ENCODE measurements at regions not wholly inside any gene's neighbourhood (a gene's known extent, or its start where the extent isn't known, plus 50 kb on each side); places are given as distances from the start of the nearest gene placed in this dataset.
A peak's percentile ranks its signal among the peaks of the same experiment; 100 is the strongest.

DNA sequence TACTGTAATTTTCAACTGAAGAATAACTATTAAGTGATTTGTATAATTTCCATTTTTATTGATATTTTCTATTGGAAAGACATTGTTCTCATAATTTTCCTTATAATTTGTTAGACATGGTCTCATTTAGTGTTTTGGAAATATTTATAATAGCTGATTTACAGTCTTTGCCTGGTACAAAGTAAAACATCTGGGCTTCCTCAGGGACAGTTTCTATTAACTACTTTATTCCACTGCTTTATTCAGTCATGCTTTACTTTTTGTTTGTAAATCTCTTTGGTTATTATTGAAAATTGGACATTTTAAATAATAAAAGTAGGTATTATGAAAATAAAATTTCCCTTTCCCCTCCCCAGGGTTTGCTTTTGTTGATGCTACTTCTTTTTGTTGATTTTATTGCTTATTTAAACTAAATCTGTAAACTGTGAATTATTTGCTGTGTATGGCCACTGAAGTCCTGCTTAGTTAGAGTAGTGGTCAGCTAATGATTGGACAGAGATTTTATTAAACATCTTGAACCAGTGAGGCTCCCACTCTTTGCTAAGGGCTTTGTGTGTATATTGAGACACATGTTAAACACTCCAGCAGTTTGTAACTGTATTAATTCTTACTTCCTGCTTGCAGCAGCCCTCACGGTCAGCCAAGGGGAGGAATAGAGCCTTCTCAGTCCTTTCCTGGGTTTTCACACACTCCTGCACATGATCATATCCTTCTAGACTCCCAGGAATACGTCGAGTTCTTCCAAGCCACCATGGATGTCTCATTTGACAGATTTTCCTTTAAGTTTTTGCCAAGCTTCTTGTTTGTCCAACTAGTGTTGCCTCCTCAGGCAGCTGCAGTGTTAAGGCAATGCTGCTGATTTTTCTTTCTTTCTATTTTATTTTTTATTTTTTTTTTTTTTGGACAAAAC lies 994.6 kb upstream of the PRMT6 start:
- H3K79me1 ChIP-seq (ENCODE audit: low read length), result no peaks in the 10 kb centered on the region
- H3K4me3 ChIP-seq (ENCODE audit: low read depth, low read length), result no peak overlapping the region
- H2BK5ac ChIP-seq (ENCODE audit: low read depth, low read length, poor library complexity), result no peak overlapping the region
- H3K27ac ChIP-seq (ENCODE audit: low read depth, low read length), result no peak overlapping the region
- no peaks in the 10 kb centered on the region for H3K79me2 ChIP-seq (ENCODE audit: control insufficient read depth, insufficient read depth, low read length, poor library complexity)
- H3K4ac ChIP-seq (ENCODE audit: low read depth, low read length), result no peak overlapping the region
- H3K4me1 ChIP-seq (ENCODE audit: control insufficient read depth in 1 of 2, insufficient read depth in 2 of 2, low read length in 2 of 2), result no peaks in the 10 kb centered on the region
- no peak overlapping the region for H3K4me2 ChIP-seq (ENCODE audit: low read length)
- H4K91ac ChIP-seq (ENCODE audit: low read depth, low read length), result no peak overlapping the region
- no peak overlapping the region for H2BK12ac ChIP-seq (ENCODE audit: low read length)
- no peaks in the 10 kb centered on the region for H3K27me3 ChIP-seq (ENCODE audit: insufficient read depth, low read length)
- no peaks in the 10 kb centered on the region for H3K9me3 ChIP-seq (ENCODE audit: insufficient read depth, low read depth, low read length)
- H3K18ac ChIP-seq (ENCODE audit: low read length), result no peak overlapping the region
- no peak overlapping the region for H3K14ac ChIP-seq (ENCODE audit: low read length)
- no peak overlapping the region for H2AFZ ChIP-seq (ENCODE audit: insufficient read depth, low read length, poor library complexity)
- no peaks in the 10 kb centered on the region for H3K36me3 ChIP-seq (ENCODE audit: control insufficient read depth in 1 of 2, insufficient read depth in 2 of 2, low read length in 2 of 2)
- H4K12ac ChIP-seq (ENCODE audit: low read depth, low read length), result no peak overlapping the region
- WGBS (ENCODE audit: extremely low coverage, insufficient coverage, insufficient read length), result no CpG with 5 or more reads among the region's 3 CpGs
- no peak overlapping the region for H2BK120ac ChIP-seq (ENCODE audit: insufficient read depth, low read length, poor library complexity)
- no peak overlapping the region for H2AK5ac ChIP-seq (ENCODE audit: low read length)
- no peak overlapping the region for H4K8ac ChIP-seq (ENCODE audit: low read depth, low read length)
- no peak overlapping the region for H3K23ac ChIP-seq (ENCODE audit: low read length)
- no peak overlapping the region for H3K9ac ChIP-seq (ENCODE audit: low read length)
- DNase-seq, result no peak

DNA sequence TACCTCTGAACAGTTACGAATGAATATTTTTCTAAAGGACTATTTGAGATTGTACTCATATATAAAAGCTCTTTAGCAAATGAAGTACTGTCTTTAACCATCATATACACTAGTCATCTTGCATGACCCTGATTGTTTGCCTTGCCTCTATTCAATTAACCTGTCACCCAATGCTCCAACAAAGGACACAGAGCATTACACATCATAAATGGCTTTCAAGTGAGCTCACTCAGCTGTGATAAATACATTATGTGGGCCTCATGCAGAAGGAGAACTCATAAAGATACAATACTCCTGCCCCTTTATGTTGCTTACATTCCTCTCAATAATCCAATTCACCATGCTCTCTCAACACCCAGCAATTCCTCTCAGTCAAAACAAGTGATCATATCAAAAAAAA lies 993.0 kb upstream of the PRMT6 start:
- WGBS (ENCODE audit: extremely low coverage, insufficient coverage, insufficient read length), result no CpG with 5 or more reads among the region's 1 CpG
- H3K14ac ChIP-seq (ENCODE audit: low read length), result no peak overlapping the region

DNA sequence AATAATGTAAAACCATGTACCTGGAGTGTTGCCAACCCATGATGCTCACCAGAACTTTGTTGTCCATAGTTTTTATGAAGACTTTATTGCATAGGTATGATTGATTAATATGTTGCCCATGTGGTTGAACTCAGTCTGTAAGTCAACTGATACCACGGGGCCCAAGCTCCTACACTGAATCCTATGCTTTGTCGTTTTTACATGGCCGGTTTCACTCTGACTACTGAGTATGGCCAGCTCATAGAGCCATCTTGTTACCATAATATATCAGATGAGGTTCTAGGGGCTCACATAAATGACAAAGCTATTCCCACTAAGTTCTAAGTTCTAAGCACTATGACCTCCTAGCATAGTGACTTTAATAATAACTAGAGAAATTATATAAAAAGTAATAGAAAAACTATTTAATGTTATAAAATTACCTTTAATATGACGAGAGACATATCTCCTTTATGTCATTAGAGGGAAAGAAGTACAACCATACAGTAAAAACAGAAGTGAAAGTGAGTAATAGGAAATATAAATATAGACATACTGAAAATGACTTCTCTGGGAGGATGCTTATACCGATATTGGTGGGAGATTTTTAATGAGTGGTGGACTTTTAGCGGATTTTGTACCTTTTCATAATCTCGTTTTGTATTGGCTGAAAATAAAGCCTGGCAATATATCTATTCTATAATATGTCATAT lies 983.4 kb upstream of the PRMT6 start:
- Histone ChIP-seq H3K14ac (ENCODE audit: low read length) (no peak overlapping the region), H2BK120ac (ENCODE audit: insufficient read depth, low read length, poor library complexity) (no peak overlapping the region), H3K9ac (ENCODE audit: low read length) (no peak overlapping the region), H4K91ac (ENCODE audit: low read depth, low read length) (no peak overlapping the region), H2BK5ac (ENCODE audit: low read depth, low read length, poor library complexity) (no peak overlapping the region), H3K36me3 (ENCODE audit: control insufficient read depth in 1 of 2, insufficient read depth in 2 of 2, low read length in 2 of 2) (no peaks in the 10 kb centered on the region), H3K4me3 (ENCODE audit: low read depth, low read length) (no peak overlapping the region), H3K18ac (ENCODE audit: low read length) (no peak overlapping the region), H3K79me2 (ENCODE audit: control insufficient read depth, insufficient read depth, low read length, poor library complexity) (no peaks in the 10 kb centered on the region), H3K4me1 (ENCODE audit: control insufficient read depth in 1 of 2, insufficient read depth in 2 of 2, low read length in 2 of 2) (no peaks in the 10 kb centered on the region), H4K12ac (ENCODE audit: low read depth, low read length) (no peak overlapping the region), H3K4me2 (ENCODE audit: low read length) (no peak overlapping the region), H2AK5ac (ENCODE audit: low read length) (no peak overlapping the region), H2AFZ (ENCODE audit: insufficient read depth, low read length, poor library complexity) (no peak overlapping the region), H3K9me3 (ENCODE audit: insufficient read depth, low read depth, low read length) (no peaks in the 10 kb centered on the region), H3K27me3 (ENCODE audit: insufficient read depth, low read length) (no peaks in the 10 kb centered on the region), H3K4ac (ENCODE audit: low read depth, low read length) (no peak overlapping the region), H4K8ac (ENCODE audit: low read depth, low read length) (no peak overlapping the region), H3K23ac (ENCODE audit: low read length) (no peak overlapping the region), H3K27ac (ENCODE audit: low read depth, low read length) (no peak overlapping the region), H3K79me1 (ENCODE audit: low read length) (no peaks in the 10 kb centered on the region), H2BK12ac (ENCODE audit: low read length) (no peak overlapping the region)
- DNase-seq, result no peak
- no CpG with 5 or more reads among the region's 7 CpGs for WGBS (ENCODE audit: extremely low coverage, insufficient coverage, insufficient read length)

More for the DNA sequence above, 993.0 kb upstream of the PRMT6 start:
- Histone ChIP-seq H3K4me3 (ENCODE audit: low read depth, low read length) (no peak overlapping the region), H2AK5ac (ENCODE audit: low read length) (no peak overlapping the region), H2BK5ac (ENCODE audit: low read depth, low read length, poor library complexity) (no peak overlapping the region), H2BK12ac (ENCODE audit: low read length) (no peak overlapping the region), H3K9ac (ENCODE audit: low read length) (no peak overlapping the region), H2BK120ac (ENCODE audit: insufficient read depth, low read length, poor library complexity) (no peak overlapping the region), H3K23ac (ENCODE audit: low read length) (no peak overlapping the region), H3K9me3 (ENCODE audit: insufficient read depth, low read depth, low read length) (no peaks in the 10 kb centered on the region), H3K4me1 (ENCODE audit: control insufficient read depth in 1 of 2, insufficient read depth in 2 of 2, low read length in 2 of 2) (no peaks in the 10 kb centered on the region), H3K27ac (ENCODE audit: low read depth, low read length) (no peak overlapping the region), H3K79me1 (ENCODE audit: low read length) (no peaks in the 10 kb centered on the region), H2AFZ (ENCODE audit: insufficient read depth, low read length, poor library complexity) (no peak overlapping the region), H4K91ac (ENCODE audit: low read depth, low read length) (no peak overlapping the region), H4K12ac (ENCODE audit: low read depth, low read length) (no peak overlapping the region), H3K36me3 (ENCODE audit: control insufficient read depth in 1 of 2, insufficient read depth in 2 of 2, low read length in 2 of 2) (no peaks in the 10 kb centered on the region), H3K4me2 (ENCODE audit: low read length) (no peak overlapping the region), H3K4ac (ENCODE audit: low read depth, low read length) (no peak overlapping the region), H3K18ac (ENCODE audit: low read length) (no peak overlapping the region), H3K79me2 (ENCODE audit: control insufficient read depth, insufficient read depth, low read length, poor library complexity) (no peaks in the 10 kb centered on the region), H3K27me3 (ENCODE audit: insufficient read depth, low read length) (no peaks in the 10 kb centered on the region), H4K8ac (ENCODE audit: low read depth, low read length) (no peak overlapping the region)
- DNase-seq, result peak in 1 of 2 donors; percentile 3

DNA sequence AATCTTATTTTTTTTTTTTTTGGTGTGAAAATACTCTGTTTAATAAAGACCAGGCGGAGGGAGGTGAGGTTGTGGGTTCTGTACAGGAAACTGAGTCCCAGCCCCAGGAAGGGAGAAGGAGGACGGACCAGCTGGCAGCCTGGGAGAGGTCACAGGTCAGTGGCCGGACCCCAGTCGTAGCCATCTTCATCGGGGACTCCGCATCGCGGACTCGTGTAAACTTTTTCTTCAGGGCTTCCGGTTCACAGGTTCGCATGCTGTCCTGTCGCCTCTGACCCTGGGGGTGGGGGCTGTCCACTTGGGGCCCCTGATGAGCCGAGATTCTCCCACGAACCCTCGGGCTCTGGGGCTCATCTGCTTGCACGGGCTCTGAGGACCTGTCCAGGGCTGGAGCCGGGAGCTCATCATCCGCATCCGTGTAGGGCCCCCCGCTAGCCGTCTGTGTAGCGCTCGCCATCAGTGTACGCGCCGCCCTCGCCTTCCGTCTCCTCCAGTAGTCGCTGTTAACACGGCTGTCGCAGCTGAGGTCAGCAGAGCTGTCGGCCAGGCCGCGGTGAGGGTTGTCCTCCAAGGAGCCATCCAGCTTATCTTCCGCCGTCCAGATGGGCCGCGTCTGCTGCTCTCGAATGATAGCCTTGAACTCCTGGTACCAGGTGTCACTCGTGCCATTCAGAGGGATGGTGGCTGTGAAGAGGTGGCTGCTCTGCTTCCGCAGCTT lies 975.7 kb upstream of the PRMT6 start:
- DNase-seq, result no peak
- Histone ChIP-seq H2BK120ac (ENCODE audit: insufficient read depth, low read length, poor library complexity) (no peak overlapping the region), H3K27me3 (ENCODE audit: insufficient read depth, low read length) (no peaks in the 10 kb centered on the region), H3K9ac (ENCODE audit: low read length) (no peak overlapping the region), H3K9me3 (ENCODE audit: insufficient read depth, low read depth, low read length) (no peaks in the 10 kb centered on the region), H2AK5ac (ENCODE audit: low read length) (no peak overlapping the region), H3K4me2 (ENCODE audit: low read length) (no peak overlapping the region), H3K23ac (ENCODE audit: low read length) (no peak overlapping the region), H2BK5ac (ENCODE audit: low read depth, low read length, poor library complexity) (no peak overlapping the region), H3K4me1 (ENCODE audit: control insufficient read depth in 1 of 2, insufficient read depth in 2 of 2, low read length in 2 of 2) (no peaks in the 10 kb centered on the region), H3K79me1 (ENCODE audit: low read length) (no peaks in the 10 kb centered on the region), H3K4ac (ENCODE audit: low read depth, low read length) (no peak overlapping the region), H3K36me3 (ENCODE audit: control insufficient read depth in 1 of 2, insufficient read depth in 2 of 2, low read length in 2 of 2) (no peaks in the 10 kb centered on the region), H3K14ac (ENCODE audit: low read length) (no peak overlapping the region), H3K79me2 (ENCODE audit: control insufficient read depth, insufficient read depth, low read length, poor library complexity) (no peaks in the 10 kb centered on the region), H2BK12ac (ENCODE audit: low read length) (no peak overlapping the region), H2AFZ (ENCODE audit: insufficient read depth, low read length, poor library complexity) (no peak overlapping the region), H3K27ac (ENCODE audit: low read depth, low read length) (no peak overlapping the region), H4K12ac (ENCODE audit: low read depth, low read length) (no peak overlapping the region), H4K91ac (ENCODE audit: low read depth, low read length) (no peak overlapping the region), H3K18ac (ENCODE audit: low read length) (no peak overlapping the region), H3K4me3 (ENCODE audit: low read depth, low read length) (peak overlapping the region; percentile 37), H4K8ac (ENCODE audit: low read depth, low read length) (no peak overlapping the region)
- no CpG with 5 or more reads among the region's 41 CpGs for WGBS (ENCODE audit: extremely low coverage, insufficient coverage, insufficient read length)

Measured in trophoblast cell (in vitro differentiated cells and primary cell).